H1 (cell line): ENCODE measurements at regions not wholly inside any gene's neighbourhood (a gene's known extent, or its start where the extent isn't known, plus 50 kb on each side); places are given as distances from the start of the nearest gene placed in this dataset.

Experiments
- CTCF ChIA-PET: fragments of 300-600 bp; sonication (Branson Sonifier 250); formaldehyde crosslinking; loops from one replicate; lab custom pipeline; 2021; ENCODE audit not compliant: partially characterized antibody; lab: Charles Lee
- POLR2A ChIA-PET: fragments of 300-600 bp; sonication (Branson Sonifier 250); formaldehyde crosslinking; loops from one replicate; lab custom pipeline; 2021; ENCODE audit warnings: inconsistent platforms; ENCODE audit not compliant: partially characterized antibody; lab: Charles Lee
- DNase-seq, 2 experiments: peaks; one replicate each; pipeline versions ENCODE4 v3.0.0 to v3.0.0-alpha.2; 2010 to 2022; ENCODE audit warnings: low spot score in 2 of 2, low read depth in 1 of 2, mixed read lengths in 1 of 2
- FAIRE-seq: peaks from 2 replicates; lab custom pipeline; 2011; peaks lifted over from hg19 to GRCh38; lab: Jason Lieb, UNC
- H2AFZ ChIP-seq: 2 replicates; pipeline ENCODE4 v1.8.1; 2012; ENCODE audit warnings: low read length, inconsistent platforms
- H2AK5ac ChIP-seq: 2 replicates; pipeline ENCODE4 v1.6.1; 2013; ENCODE audit warnings: low read depth, low read length
- H2BK120ac ChIP-seq: replicated peaks from 2 replicates; pipeline ENCODE3; 2013; ENCODE audit warnings: low read depth, low read length, inconsistent platforms
- H2BK12ac ChIP-seq: 2 replicates; pipeline ENCODE4 v1.6.1; 2013; ENCODE audit warnings: low read depth, low read length
- H2BK15ac ChIP-seq: 2 replicates; pipeline ENCODE4 v1.6.1; 2013; ENCODE audit warnings: low read length
- H2BK20ac ChIP-seq: 2 replicates; pipeline ENCODE4 v1.6.1; 2013; ENCODE audit warnings: low read length
- H2BK5ac ChIP-seq: 2 replicates; pipeline ENCODE4 v1.6.1; 2013; ENCODE audit warnings: low read depth, low read length
- H3K14ac ChIP-seq: 2 replicates; pipeline ENCODE4 v1.6.1; 2013; ENCODE audit warnings: inconsistent platforms; ENCODE audit not compliant: insufficient read length
- H3K18ac ChIP-seq: 2 replicates; pipeline ENCODE4 v1.6.1; 2013; ENCODE audit warnings: low read length; ENCODE audit errors: extremely low read depth
- H3K23ac ChIP-seq: 2 replicates; pipeline ENCODE4 v1.6.1; 2013; ENCODE audit warnings: inconsistent platforms; ENCODE audit not compliant: insufficient read length
- H3K23me2 ChIP-seq: 2 replicates; pipeline ENCODE4 v1.6.1; 2013; ENCODE audit warnings: low read depth, low read length
- H3K27ac ChIP-seq: 2 replicates; pipeline ENCODE4 v1.6.1; 2011; ENCODE audit warnings: low read depth, low read length, inconsistent platforms
- H3K27me3 ChIP-seq, 4 experiments: replicated peaks in 1 of 4; 1 replicate in 1 of 4; 2 replicates in 3 of 4; pipeline versions ENCODE4 v1.6.1 to v1.8.1; 2011 to 2013; ENCODE audit warnings: low read length in 3 of 4, mild to moderate bottlenecking in 3 of 4, inconsistent platforms in 2 of 4, mixed read lengths in 2 of 4, moderate library complexity in 1 of 4; ENCODE audit not compliant: control insufficient read depth in 3 of 4, insufficient read depth in 3 of 4; ENCODE audit errors: extremely low read depth in 1 of 4
- H3K36me3 ChIP-seq, 4 experiments: 2 replicates each; pipeline versions ENCODE4 v1.6.1 to v1.8.1; 2011 to 2013; ENCODE audit warnings: mild to moderate bottlenecking in 4 of 4, low read length in 3 of 4, moderate library complexity in 2 of 4, control low read depth in 1 of 4, inconsistent platforms in 1 of 4; ENCODE audit not compliant: insufficient read depth in 4 of 4, control insufficient read depth in 2 of 4
- H3K4ac ChIP-seq: replicated peaks from 2 replicates; pipeline ENCODE3; 2013; ENCODE audit warnings: low read length, low read depth, mixed read lengths, inconsistent platforms; ENCODE audit not compliant: insufficient read length
- H3K4me1 ChIP-seq, 4 experiments: replicated peaks in 1 of 4; 1 replicate in 1 of 4; 2 replicates in 3 of 4; pipeline versions ENCODE4 v1.6.1 to v1.8.1; 2011 to 2013; ENCODE audit warnings: low read length in 3 of 4, inconsistent platforms in 2 of 4, mixed read lengths in 1 of 4; ENCODE audit not compliant: insufficient read depth in 4 of 4, control insufficient read depth in 3 of 4
- H3K4me2 ChIP-seq, 2 experiments: 2 replicates each; pipeline versions ENCODE4 v1.6.1 to v1.8.1; 2011 to 2013; ENCODE audit warnings: low read depth in 2 of 2, low read length in 2 of 2, control low read depth in 1 of 2, inconsistent platforms in 1 of 2, mild to moderate bottlenecking in 1 of 2; ENCODE audit not compliant: insufficient read depth in 1 of 2
- H3K4me3 ChIP-seq, 4 experiments: fragments of 200-600, 300-600 bp in 1 of 4; sonication (generic), shearing (Covaris generic), sonication (Bioruptor Twin) in 1 of 4; 2 replicates each; pipeline versions ENCODE4 v1.5.1 to v1.8.1; 2011 to 2016; ENCODE audit warnings: low read length in 4 of 4, low read depth in 3 of 4, control low read depth in 2 of 4, inconsistent platforms in 2 of 4, mild to moderate bottlenecking in 2 of 4, mixed read lengths in 1 of 4, moderate library complexity in 1 of 4; ENCODE audit not compliant: insufficient read depth in 2 of 4; ENCODE audit errors: extremely low read depth in 1 of 4
- H3K56ac ChIP-seq: replicated peaks from 2 replicates; pipeline ENCODE3; 2013; ENCODE audit warnings: low read depth, mild to moderate bottlenecking, mixed read lengths, low read length, inconsistent platforms; ENCODE audit not compliant: insufficient read length
- H3K79me1 ChIP-seq: 2 replicates; pipeline ENCODE4 v1.6.1; 2013; ENCODE audit warnings: low read depth, low read length, control low read depth
- H3K79me2 ChIP-seq, 2 experiments: 2 replicates each; pipeline versions ENCODE4 v1.6.1 to v1.8.1; 2012 to 2013; ENCODE audit warnings: low read length in 2 of 2, mild to moderate bottlenecking in 2 of 2, inconsistent platforms in 1 of 2; ENCODE audit not compliant: insufficient read depth in 2 of 2, control insufficient read depth in 1 of 2
- H3K9ac ChIP-seq, 4 experiments: replicated peaks in 1 of 4; 1 replicate in 1 of 4; 2 replicates in 3 of 4; pipeline versions ENCODE4 v1.6.1 to v1.8.1; 2011 to 2013; ENCODE audit warnings: low read depth in 3 of 4, low read length in 3 of 4, control low read depth in 2 of 4, mild to moderate bottlenecking in 2 of 4, moderate library complexity in 2 of 4, inconsistent platforms in 1 of 4; ENCODE audit errors: extremely low read depth in 1 of 4
- H3K9me3 ChIP-seq, 2 experiments: 2 replicates each; pipeline versions ENCODE4 v1.6.1 to v1.8.1; 2012 to 2013; ENCODE audit warnings: mild to moderate bottlenecking in 2 of 2, moderate library complexity in 2 of 2, control low read depth in 1 of 2, inconsistent platforms in 1 of 2, low read depth in 1 of 2, low read length in 1 of 2, mixed read lengths in 1 of 2; ENCODE audit not compliant: insufficient read depth in 2 of 2
- H4K20me1 ChIP-seq, 2 experiments: replicated peaks in 1 of 2; 2 replicates each; pipeline versions ENCODE3 to v1.8.1; 2011 to 2013; ENCODE audit warnings: inconsistent platforms in 2 of 2, low read length in 2 of 2, mild to moderate bottlenecking in 1 of 2; ENCODE audit not compliant: insufficient read depth in 2 of 2, control insufficient read depth in 1 of 2
- H4K5ac ChIP-seq: 2 replicates; pipeline ENCODE4 v1.6.1; 2013; ENCODE audit warnings: low read length, low read depth, mixed read lengths, inconsistent platforms; ENCODE audit not compliant: insufficient read length
- H4K8ac ChIP-seq: 2 replicates; pipeline ENCODE4 v1.8.0; 2013; ENCODE audit warnings: mild to moderate bottlenecking, moderate library complexity, low read length, inconsistent platforms; ENCODE audit not compliant: insufficient read depth; ENCODE audit errors: extremely low read depth
- H4K91ac ChIP-seq: replicated peaks from 2 replicates; pipeline ENCODE3; 2013; ENCODE audit warnings: low read length, mixed read lengths, inconsistent platforms; ENCODE audit not compliant: insufficient read length
- BRCA1 ChIP-seq: IDR thresholded peaks from 2 replicates; pipeline ENCODE4 v1.6.1; 2012; ENCODE audit warnings: low read depth, low read length, improper control_type of control experiment
- EP300 ChIP-seq, 2 experiments: IDR thresholded peaks; 1 replicate in 1 of 2; 2 replicates in 1 of 2; pipeline ENCODE4 v1.6.1; 2011 to 2012; ENCODE audit warnings: low read depth in 2 of 2, low read length in 2 of 2, mild to moderate bottlenecking in 2 of 2, borderline replicate concordance in 1 of 2, inconsistent platforms in 1 of 2, moderate library complexity in 1 of 2
- FOSL1 ChIP-seq: IDR thresholded peaks from 2 replicates; pipeline ENCODE4 v1.6.1; 2011; ENCODE audit warnings: mild to moderate bottlenecking, low read depth, low read length, moderate library complexity; ENCODE audit not compliant: insufficient read depth
- MAX ChIP-seq: IDR thresholded peaks from 2 replicates; pipeline ENCODE4 v1.6.1; 2012; ENCODE audit warnings: inconsistent platforms
- NRF1 ChIP-seq: IDR thresholded peaks from 2 replicates; pipeline ENCODE4 v1.6.1; 2011; ENCODE audit warnings: mild to moderate bottlenecking, low read depth, low read length, improper control_type of control experiment
- POLR2A ChIP-seq, 2 experiments: IDR thresholded peaks; 1 replicate in 1 of 2; 2 replicates in 1 of 2; pipeline ENCODE4 v1.6.1; 2011; ENCODE audit warnings: low read depth in 2 of 2, low read length in 2 of 2, mild to moderate bottlenecking in 2 of 2; ENCODE audit errors: control extremely low read depth in 1 of 2
- SP2 ChIP-seq: IDR thresholded peaks from 2 replicates; pipeline ENCODE4 v1.6.1; 2012; ENCODE audit warnings: mild to moderate bottlenecking, low read length, inconsistent platforms
- TAF1 ChIP-seq: IDR thresholded peaks from 2 replicates; pipeline ENCODE4 v1.6.1; 2011; ENCODE audit warnings: mild to moderate bottlenecking, low read depth, low read length
- whole genome bisulfite sequencing, 2 experiments: shearing (Covaris generic) in 1 of 2; methylation state at CpG; one replicate each; pipeline versions ENCODE4 v1.1.6 to v1.1.7; 2013 to 2015; ENCODE audit warnings: low lambda C conversion rate in 2 of 2, mixed read lengths in 2 of 2, inconsistent platforms in 1 of 2, low coverage in 1 of 2, missing lambda C conversion rate in 1 of 2; ENCODE audit not compliant: insufficient replicate concordance in 2 of 2, insufficient coverage in 1 of 2, insufficient read length in 1 of 2; ENCODE audit errors: extremely low coverage in 1 of 2, missing lambda C conversion rate in 1 of 2; 5-methylcytosine and 5-hydroxymethylcytosine counted together

- Histone ChIP-seq H3K56ac (no peak overlapping the region), H3K18ac (no peak overlapping the region), H3K23me2 (no peaks in the 10 kb centered on the region), H3K27ac (no peak overlapping the region), H3K4me3 (no peak overlapping the region), H2AFZ (no peak overlapping the region), H3K9me3 (no peaks in the 10 kb centered on the region), H4K20me1 (no peaks in the 10 kb centered on the region), H3K23ac (no peak overlapping the region), H4K8ac (no peak overlapping the region), H3K79me2 (no peaks in the 10 kb centered on the region), H3K4me1 (no peaks in the 10 kb centered on the region), H4K91ac (no peak overlapping the region), H3K9ac (no peak overlapping the region), H2BK120ac (no peak overlapping the region), H4K5ac (no peak overlapping the region), H3K79me1 (no peaks in the 10 kb centered on the region), H3K4me2 (no peak overlapping the region), H3K4ac (no peak overlapping the region), H2BK15ac (no peak overlapping the region), H2BK12ac (no peak overlapping the region), H2BK5ac (no peak overlapping the region), H3K36me3 (no peaks in the 10 kb centered on the region), H3K14ac (no peak overlapping the region), H3K27me3 (no peaks in the 10 kb centered on the region), H2AK5ac (no peak overlapping the region), H2BK20ac (no peak overlapping the region)
- TF ChIP-seq EP300 (IDR thresholded peaks at IDR 0.05; ENCODE audit: borderline replicate concordance in 1 of 2, low read depth in 2 of 2, low read length in 2 of 2): no peak
- no peak for TF ChIP-seq NRF1
- TF ChIP-seq BRCA1: no peak
- TF ChIP-seq TAF1: no peak
- TF ChIP-seq SP2: no peak
- TF ChIP-seq MAX: no peak
- TF ChIP-seq FOSL1: no peak
- TF ChIP-seq POLR2A (IDR thresholded peaks at IDR 0.05; ENCODE audit: control extremely low read depth in 1 of 2, low read depth in 2 of 2, low read length in 2 of 2): no peak
- 86% methylated on average over 3 of the region's 3 CpGs; no CpG with 5 or more reads in 1 of the 2 experiments for WGBS, 2 experiments
- DNase-seq (no peak), FAIRE-seq (no peak)
- POLR2A ChIA-PET: no interaction called here
- CTCF ChIA-PET: interaction anchor here (1.2 to 1.5 kb wide), 2 partner anchors 11 to 27 kb away, joined by 4 read pairs; no protein-coding TSS in a partner anchor
Measured at GRCh38 chr2:100766806-100767205, 53.1 kb upstream of the NPAS2 start.
